Parathyroid adenoma (tissue), 2 donors: ENCODE measurements at regions not wholly inside any gene's neighbourhood (a gene's known extent, or its start where the extent isn't known, plus 50 kb on each side); places are given as distances from the start of the nearest gene placed in this dataset.

Source experiments
- H2AFZ ChIP-seq: fragments of 300-600 bp; sonication (generic); one replicate; pipeline ENCODE4 v1.7.0; 2017; ENCODE audit warnings: antibody characterized with exemption, mild to moderate bottlenecking
- H3K27ac ChIP-seq: fragments of 300-600 bp; sonication (generic); one replicate; pipeline ENCODE4 v1.7.0; 2017
- H3K27me3 ChIP-seq: fragments of 300-600 bp; sonication (generic); one replicate; pipeline ENCODE4 v1.7.0; 2017; ENCODE audit warnings: low read length; ENCODE audit not compliant: control insufficient read depth, insufficient read depth
- H3K36me3 ChIP-seq: fragments of 300-600 bp; sonication (generic); one replicate; pipeline ENCODE4 v1.7.0; 2017; ENCODE audit warnings: low read length; ENCODE audit not compliant: control insufficient read depth, insufficient read depth
- H3K4me1 ChIP-seq: fragments of 300-600 bp; sonication (generic); one replicate; pipeline ENCODE4 v1.7.0; 2017; ENCODE audit warnings: control low read depth
- H3K4me2 ChIP-seq: fragments of 300-600 bp; sonication (generic); one replicate; pipeline ENCODE4 v1.7.0; 2017; ENCODE audit warnings: low read length
- H3K4me3 ChIP-seq: fragments of 300-600 bp; sonication (generic); one replicate; pipeline ENCODE4 v1.7.0; 2017; ENCODE audit warnings: low read depth, low read length
- H3K79me2 ChIP-seq: fragments of 300-600 bp; sonication (generic); one replicate; pipeline ENCODE4 v1.7.0; 2017; ENCODE audit warnings: control low read depth
- H3K9ac ChIP-seq: fragments of 300-600 bp; sonication (generic); one replicate; pipeline ENCODE4 v1.7.0; 2017; ENCODE audit warnings: mild to moderate bottlenecking
- H3K9me3 ChIP-seq: fragments of 300-600 bp; sonication (generic); one replicate; pipeline ENCODE4 v1.7.0; 2017; ENCODE audit warnings: low read length; ENCODE audit not compliant: control insufficient read depth
- TF ChIP-seq, protein P1 (sequence below): fragments of 300-600 bp; sonication (generic); IDR thresholded peaks from one replicate; pipeline ENCODE4 v1.7.0; 2017; ENCODE audit warnings: antibody characterized with exemption, mild to moderate bottlenecking
- donor health status: primary hyperparathyroidism.

DNA sequence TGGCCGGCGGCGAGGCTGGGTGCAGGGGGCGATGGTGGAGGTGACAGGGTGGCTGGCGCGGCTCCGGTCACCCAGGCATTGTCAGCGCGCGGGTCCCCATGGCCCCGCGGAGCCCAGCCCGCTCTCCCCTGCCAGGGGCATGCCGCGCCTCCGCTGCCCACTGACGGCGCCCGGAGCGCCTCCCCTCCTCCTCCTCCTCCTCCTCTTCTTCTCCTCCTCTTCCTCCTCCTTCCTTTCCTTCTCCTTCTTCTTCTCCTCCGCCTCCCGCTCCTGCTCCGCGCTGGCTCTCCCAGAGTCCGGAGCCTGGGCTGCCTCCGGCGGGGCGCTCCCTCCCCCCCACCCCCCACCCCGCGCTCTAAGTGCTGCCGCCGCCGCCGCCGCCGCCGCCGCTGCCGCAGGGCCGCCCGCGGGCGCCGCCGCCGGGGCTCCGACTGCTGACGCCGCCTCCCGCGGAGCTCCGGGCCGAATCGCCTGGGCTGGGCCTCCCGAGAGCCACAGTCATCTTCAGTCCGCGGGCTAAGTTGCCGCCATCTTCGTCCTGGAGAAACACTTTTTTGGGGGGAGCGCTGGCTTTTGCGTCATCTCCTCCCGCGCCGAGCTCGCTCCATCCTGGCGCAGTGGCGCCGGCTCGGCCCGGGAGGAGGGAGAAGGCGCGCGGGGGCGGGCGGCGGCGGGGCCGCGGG lies 348.3 kb downstream of the LIG4 start:
- Histone ChIP-seq H2AFZ (peak overlapping the region; percentile 81), H3K36me3 (no peaks in the 10 kb centered on the region), H3K27ac (peak overlapping the region; percentile 77), H3K4me2 (peak overlapping the region; percentile 29), H3K4me1 (no peaks in the 10 kb centered on the region), H3K27me3 (no peaks in the 10 kb centered on the region), H3K79me2 (no peaks in the 10 kb centered on the region), H3K9ac (no peak overlapping the region), H3K4me3 (peak overlapping the region; percentile 33), H3K9me3 (no peaks in the 10 kb centered on the region)
- TF ChIP-seq, protein P1, sequence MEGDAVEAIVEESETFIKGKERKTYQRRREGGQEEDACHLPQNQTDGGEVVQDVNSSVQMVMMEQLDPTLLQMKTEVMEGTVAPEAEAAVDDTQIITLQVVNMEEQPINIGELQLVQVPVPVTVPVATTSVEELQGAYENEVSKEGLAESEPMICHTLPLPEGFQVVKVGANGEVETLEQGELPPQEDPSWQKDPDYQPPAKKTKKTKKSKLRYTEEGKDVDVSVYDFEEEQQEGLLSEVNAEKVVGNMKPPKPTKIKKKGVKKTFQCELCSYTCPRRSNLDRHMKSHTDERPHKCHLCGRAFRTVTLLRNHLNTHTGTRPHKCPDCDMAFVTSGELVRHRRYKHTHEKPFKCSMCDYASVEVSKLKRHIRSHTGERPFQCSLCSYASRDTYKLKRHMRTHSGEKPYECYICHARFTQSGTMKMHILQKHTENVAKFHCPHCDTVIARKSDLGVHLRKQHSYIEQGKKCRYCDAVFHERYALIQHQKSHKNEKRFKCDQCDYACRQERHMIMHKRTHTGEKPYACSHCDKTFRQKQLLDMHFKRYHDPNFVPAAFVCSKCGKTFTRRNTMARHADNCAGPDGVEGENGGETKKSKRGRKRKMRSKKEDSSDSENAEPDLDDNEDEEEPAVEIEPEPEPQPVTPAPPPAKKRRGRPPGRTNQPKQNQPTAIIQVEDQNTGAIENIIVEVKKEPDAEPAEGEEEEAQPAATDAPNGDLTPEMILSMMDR = no peak

DNA sequence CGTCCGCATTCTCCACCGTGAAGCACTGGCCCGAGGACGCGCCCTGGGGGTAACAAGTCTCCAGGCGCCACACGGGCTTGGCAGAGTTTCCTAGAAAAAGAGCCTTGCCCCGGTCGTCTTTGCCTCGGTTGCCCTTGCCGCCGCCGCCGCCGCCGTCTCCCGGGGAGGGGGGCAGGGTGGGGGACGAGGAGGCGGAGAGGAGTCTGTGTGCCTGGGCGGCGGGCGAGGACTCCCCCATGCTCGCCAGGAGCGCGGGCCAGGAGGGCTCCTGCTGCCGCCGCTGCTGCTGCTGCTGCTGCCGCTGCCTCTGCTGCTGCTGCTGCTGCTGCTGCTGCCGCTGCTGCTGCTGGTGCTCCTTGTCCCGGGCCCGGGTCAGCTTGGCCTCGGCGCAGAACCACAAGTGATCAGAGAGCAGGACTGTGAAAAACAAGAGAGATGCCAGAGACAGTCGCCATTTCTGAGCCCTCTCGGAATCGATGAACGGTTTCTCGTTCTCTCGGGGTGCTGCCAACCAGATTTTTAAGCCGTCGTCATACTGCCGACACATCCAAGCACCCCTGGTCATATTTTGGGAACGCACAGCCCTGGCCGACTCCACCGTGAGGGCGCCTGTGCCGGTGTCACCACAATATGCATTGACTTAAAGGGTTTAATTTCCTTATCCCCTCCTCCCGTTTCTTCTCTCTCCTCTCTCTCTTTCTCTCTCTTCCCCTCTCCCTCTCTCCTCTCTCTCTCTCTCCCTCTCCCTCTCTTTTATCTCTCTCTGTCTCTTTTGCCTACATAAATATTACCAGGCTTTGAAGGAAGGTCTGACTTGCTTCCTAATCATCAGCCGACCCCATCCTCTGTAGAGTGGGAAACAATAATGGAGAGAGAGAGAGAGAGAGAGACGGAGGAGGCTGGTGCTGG lies 349.1 kb downstream of the LIG4 start:
- Histone ChIP-seq H3K79me2 (no peaks in the 10 kb centered on the region), H3K4me3 (peak overlapping the region; percentile 33), H3K4me1 (no peaks in the 10 kb centered on the region), H3K4me2 (peak overlapping the region; percentile 29), H2AFZ (peak overlapping the region; percentile 81), H3K27ac (peak overlapping the region; percentile 77), H3K9ac (no peak overlapping the region), H3K9me3 (no peaks in the 10 kb centered on the region), H3K36me3 (no peaks in the 10 kb centered on the region), H3K27me3 (no peaks in the 10 kb centered on the region)
- TF ChIP-seq, protein P1 = no peak

DNA sequence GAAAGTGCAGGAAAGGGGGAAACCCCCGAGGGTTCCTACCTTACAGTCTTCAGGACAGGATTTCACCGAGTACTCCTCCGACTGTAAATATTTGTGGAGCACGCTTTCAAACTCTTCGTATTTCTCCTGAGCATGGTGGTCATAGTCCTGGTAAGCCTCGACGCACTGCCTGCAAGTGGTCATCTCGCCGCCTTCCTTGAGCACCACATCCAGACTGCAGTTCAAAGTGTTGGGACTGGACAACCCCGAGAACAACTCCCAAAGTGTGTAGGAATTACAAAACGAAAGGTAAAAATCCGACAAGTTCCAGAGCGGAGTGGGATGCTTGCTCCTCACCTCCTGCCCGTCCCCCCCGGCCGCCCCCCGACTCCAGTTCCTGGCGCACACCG lies 349.7 kb downstream of the LIG4 start:
- peak overlapping the region; percentile 77 for H3K27ac ChIP-seq

DNA sequence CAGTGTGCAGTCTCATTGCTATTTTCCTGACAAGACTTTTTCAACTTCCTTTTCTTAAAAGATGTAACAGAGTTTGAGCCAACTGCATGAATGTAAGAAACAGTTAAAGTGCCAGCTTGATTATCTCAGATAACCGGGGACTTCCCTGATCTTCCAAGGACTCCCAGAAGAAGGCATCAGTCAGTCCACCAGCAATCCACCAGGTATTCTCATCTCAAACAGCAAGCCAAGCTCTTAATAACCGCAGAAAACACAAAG lies 350.1 kb downstream of the LIG4 start:
- H3K4me3 ChIP-seq = no peak overlapping the region
- no peak overlapping the region for H2AFZ ChIP-seq
- no peak overlapping the region for H3K27ac ChIP-seq
- H3K27me3 ChIP-seq = no peaks in the 10 kb centered on the region
- H3K4me2 ChIP-seq = no peak overlapping the region
- H3K4me1 ChIP-seq = no peaks in the 10 kb centered on the region
- no peaks in the 10 kb centered on the region for H3K9me3 ChIP-seq
- TF ChIP-seq, protein P1 = no peak
- H3K9ac ChIP-seq = no peak overlapping the region
- H3K79me2 ChIP-seq = no peaks in the 10 kb centered on the region
- no peaks in the 10 kb centered on the region for H3K36me3 ChIP-seq

More for the DNA sequence above, 349.7 kb downstream of the LIG4 start:
- Histone ChIP-seq H3K79me2 (no peaks in the 10 kb centered on the region), H2AFZ (peak overlapping the region; percentile 81), H3K27me3 (no peaks in the 10 kb centered on the region), H3K4me2 (peak overlapping the region; percentile 29), H3K4me3 (no peak overlapping the region), H3K9ac (no peak overlapping the region), H3K9me3 (no peaks in the 10 kb centered on the region), H3K4me1 (no peaks in the 10 kb centered on the region), H3K36me3 (no peaks in the 10 kb centered on the region)
- TF ChIP-seq, protein P1 = no peak
